K562 (cell line): ENCODE measurements at regions not wholly inside any gene's neighbourhood (a gene's known extent, or its start where the extent isn't known, plus 50 kb on each side); places are given as distances from the start of the nearest gene placed in this dataset.

Experiments used
- ARHGAP35 ChIP-seq: fragments of 450-650 bp; IDR thresholded peaks from 2 replicates; pipeline ENCODE4 v1.6.1; 2018; ENCODE audit not compliant: partially characterized antibody
- ARID1B ChIP-seq: fragments of 450-650 bp; IDR thresholded peaks from 2 replicates; pipeline ENCODE4 v1.6.1; 2016; ENCODE audit warnings: antibody characterized with exemption, mild to moderate bottlenecking, inconsistent platforms
- CBX5 ChIP-seq: IDR thresholded peaks from 2 replicates; pipeline ENCODE4 v1.6.1; 2014; ENCODE audit warnings: low read depth, borderline replicate concordance
- CTCF ChIP-seq, 3 experiments: IDR thresholded peaks in 2 of 3; conservative IDR thresholded peaks in 1 of 3; 2 replicates each; pipeline ENCODE4 v1.5.1; 2011 to 2012; ENCODE audit warnings: low read length in 3 of 3, mild to moderate bottlenecking in 3 of 3, control low read depth in 2 of 3, improper control_type of control experiment in 1 of 3, inconsistent platforms in 1 of 3, low read depth in 1 of 3, mixed read lengths in 1 of 3, moderate library complexity in 1 of 3; ENCODE audit not compliant: insufficient read depth in 2 of 3
- E2F8 ChIP-seq: fragments of 450-650 bp; IDR thresholded peaks from 2 replicates; pipeline ENCODE4 v1.7.1; 2018; ENCODE audit warnings: mild to moderate bottlenecking, low read depth; ENCODE audit not compliant: partially characterized antibody
- HDAC1 ChIP-seq, 2 experiments: fragments of 450-650 bp; IDR thresholded peaks; 2 replicates each; pipeline ENCODE4 v1.6.1; 2016 to 2017; ENCODE audit warnings: inconsistent platforms in 1 of 2, mild to moderate bottlenecking in 1 of 2, moderate library complexity in 1 of 2
- MTA1 ChIP-seq: fragments of 450-650 bp; IDR thresholded peaks from 2 replicates; pipeline ENCODE4 v1.6.1; 2017; ENCODE audit warnings: borderline replicate concordance
- NCOA1 ChIP-seq: fragments of 450-650 bp; IDR thresholded peaks from 2 replicates; pipeline ENCODE4 v1.6.1; 2016; ENCODE audit warnings: low read depth
- NFRKB ChIP-seq: fragments of 450-650 bp; IDR thresholded peaks from 2 replicates; pipeline ENCODE4 v1.6.1; 2016; ENCODE audit warnings: low read depth
- NFYB ChIP-seq: IDR thresholded peaks from 2 replicates; pipeline ENCODE4 v1.6.1; 2011; ENCODE audit warnings: mild to moderate bottlenecking, moderate library complexity; ENCODE audit not compliant: insufficient read length; ENCODE audit errors: extremely low read depth
- NR3C1 ChIP-seq: sonication (generic); formaldehyde crosslinking; IDR thresholded peaks from 2 replicates; pipeline ENCODE4 v1.8.1; 2022; ENCODE audit warnings: missing genetic modification reagents
- ZNF512 ChIP-seq: IDR thresholded peaks from 2 replicates; pipeline ENCODE4 v1.6.1; 2016; ENCODE audit warnings: missing genetic modification characterization, missing compliant biosample characterization

GRCh38 chr10:81034383-81034782, 496.7 kb downstream of the SH2D4B start:
- TF ChIP-seq NCOA1: no peak
- no peak for TF ChIP-seq CBX5
- no peak for TF ChIP-seq CTCF (IDR thresholded peaks at IDR 0.05 in 2 of 3, conservative IDR thresholded peaks at IDR 0.05 in 1 of 3; ENCODE audit: insufficient read depth in 2 of 3, low read depth in 1 of 3, low read length in 3 of 3)
- TF ChIP-seq NFYB: no peak
- no peak for TF ChIP-seq ZNF512
- TF ChIP-seq ARID1B: no peak
- no peak for TF ChIP-seq MTA1
- no peak for TF ChIP-seq ARHGAP35
- TF ChIP-seq NR3C1: no peak
- no peak for TF ChIP-seq NFRKB
- no peak for TF ChIP-seq E2F8
- no peak for TF ChIP-seq HDAC1 (IDR thresholded peaks at IDR 0.05)
